ENCODE measurements at regions not wholly inside any gene's neighbourhood (a gene's known extent, or its start where the extent isn't known, plus 50 kb on each side); places are given as distances from the start of the nearest gene placed in this dataset.

GRCh38 chr7:42740408-42740807 is 171.5 kb downstream of the C7orf25 start:
- Histone ChIP-seq H3K27me3 (ENCODE audit: low read length) (no peaks in the 10 kb centered on the region), H3F3A (ENCODE audit: insufficient read depth) (no peaks in the 10 kb centered on the region), H3K36me3 (ENCODE audit: low read length) (no peaks in the 10 kb centered on the region), H3K9me3 (ENCODE audit: insufficient read depth, low read length) (no peaks in the 10 kb centered on the region), H4K20me1 (ENCODE audit: low read depth, low read length) (no peaks in the 10 kb centered on the region), H3K9me2 (replicated peaks; ENCODE audit: insufficient read depth, low read length) (no peaks in the 10 kb centered on the region), H3K79me2 (ENCODE audit: insufficient read depth, low read length) (no peaks in the 10 kb centered on the region), H3K4me3 (ENCODE audit: insufficient read depth, low read length, poor library complexity, severe bottlenecking) (no peak overlapping the region), H3K4me2 (ENCODE audit: low read depth, low read length, poor library complexity, severe bottlenecking) (no peak overlapping the region), H2AFZ (ENCODE audit: low read depth, low read length, severe bottlenecking) (no peak overlapping the region), H3K9ac (ENCODE audit: low read length) (no peak overlapping the region), H3K27ac (ENCODE audit: low read depth, low read length) (no peak overlapping the region)
- no peak for TF ChIP-seq EZH2phosphoT487 (conservative IDR thresholded peaks at IDR 0.05; ENCODE audit: low read length)
- TF ChIP-seq, protein P1, sequence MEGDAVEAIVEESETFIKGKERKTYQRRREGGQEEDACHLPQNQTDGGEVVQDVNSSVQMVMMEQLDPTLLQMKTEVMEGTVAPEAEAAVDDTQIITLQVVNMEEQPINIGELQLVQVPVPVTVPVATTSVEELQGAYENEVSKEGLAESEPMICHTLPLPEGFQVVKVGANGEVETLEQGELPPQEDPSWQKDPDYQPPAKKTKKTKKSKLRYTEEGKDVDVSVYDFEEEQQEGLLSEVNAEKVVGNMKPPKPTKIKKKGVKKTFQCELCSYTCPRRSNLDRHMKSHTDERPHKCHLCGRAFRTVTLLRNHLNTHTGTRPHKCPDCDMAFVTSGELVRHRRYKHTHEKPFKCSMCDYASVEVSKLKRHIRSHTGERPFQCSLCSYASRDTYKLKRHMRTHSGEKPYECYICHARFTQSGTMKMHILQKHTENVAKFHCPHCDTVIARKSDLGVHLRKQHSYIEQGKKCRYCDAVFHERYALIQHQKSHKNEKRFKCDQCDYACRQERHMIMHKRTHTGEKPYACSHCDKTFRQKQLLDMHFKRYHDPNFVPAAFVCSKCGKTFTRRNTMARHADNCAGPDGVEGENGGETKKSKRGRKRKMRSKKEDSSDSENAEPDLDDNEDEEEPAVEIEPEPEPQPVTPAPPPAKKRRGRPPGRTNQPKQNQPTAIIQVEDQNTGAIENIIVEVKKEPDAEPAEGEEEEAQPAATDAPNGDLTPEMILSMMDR (IDR thresholded peaks at IDR 0.05; ENCODE audit: insufficient read depth, low read length, poor library complexity, severe bottlenecking), result no peak

DNA sequence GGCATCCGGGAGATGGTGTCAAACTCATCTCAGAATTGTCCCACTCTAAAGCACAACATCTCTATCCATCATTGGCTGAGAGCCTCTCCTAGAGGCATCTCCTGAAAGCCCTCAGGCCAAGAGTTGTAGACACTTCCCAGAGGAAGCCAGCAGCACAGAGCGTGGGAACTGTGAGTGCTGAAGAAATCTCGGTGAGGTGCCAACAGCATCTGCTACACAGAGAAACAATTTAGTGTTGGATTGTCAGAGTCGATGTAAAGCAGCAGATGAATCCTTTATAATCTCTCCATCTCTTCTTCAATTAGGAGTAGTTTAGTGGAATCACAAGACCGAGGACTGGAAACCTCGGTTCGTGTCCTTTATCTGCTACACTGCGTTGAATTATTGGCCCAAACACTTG is 172.2 kb downstream of the C7orf25 start:
- no peak for TF ChIP-seq EZH2phosphoT487 (conservative IDR thresholded peaks at IDR 0.05; ENCODE audit: low read length)
- TF ChIP-seq, protein P1 (IDR thresholded peaks at IDR 0.05; ENCODE audit: insufficient read depth, low read length, poor library complexity, severe bottlenecking), result no peak
- Histone ChIP-seq H3K9me2 (replicated peaks; ENCODE audit: insufficient read depth, low read length) (no peaks in the 10 kb centered on the region), H3K9me3 (ENCODE audit: insufficient read depth, low read length) (no peaks in the 10 kb centered on the region), H3K4me2 (ENCODE audit: low read depth, low read length, poor library complexity, severe bottlenecking) (no peak overlapping the region), H3K4me3 (ENCODE audit: insufficient read depth, low read length, poor library complexity, severe bottlenecking) (no peak overlapping the region), H3K9ac (ENCODE audit: low read length) (no peak overlapping the region), H3K36me3 (ENCODE audit: low read length) (no peaks in the 10 kb centered on the region), H4K20me1 (ENCODE audit: low read depth, low read length) (no peaks in the 10 kb centered on the region), H3K27me3 (ENCODE audit: low read length) (no peaks in the 10 kb centered on the region), H3K79me2 (ENCODE audit: insufficient read depth, low read length) (no peaks in the 10 kb centered on the region), H2AFZ (ENCODE audit: low read depth, low read length, severe bottlenecking) (no peak overlapping the region), H3F3A (ENCODE audit: insufficient read depth) (no peaks in the 10 kb centered on the region), H3K27ac (ENCODE audit: low read depth, low read length) (no peak overlapping the region)

DNA sequence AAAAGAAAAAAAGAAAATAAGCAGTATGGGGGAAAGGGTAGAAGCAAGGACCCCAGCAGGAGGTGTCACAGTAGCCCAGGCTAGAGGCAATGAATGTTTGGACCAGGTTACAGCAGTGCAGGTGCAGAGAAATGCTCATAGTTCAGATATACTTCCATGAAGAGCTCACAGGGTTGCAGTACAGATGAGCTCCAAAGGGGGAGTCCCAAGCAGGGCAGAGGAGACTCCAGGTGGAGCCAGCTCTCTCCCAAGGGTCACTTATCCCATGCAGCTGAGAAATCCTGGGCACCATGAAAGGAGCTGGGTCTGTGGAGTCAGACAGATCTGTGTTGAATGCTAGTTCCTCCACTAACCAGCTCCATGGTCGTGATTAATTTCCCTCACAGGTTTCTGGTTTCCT is 174.9 kb downstream of the C7orf25 start:
- Histone ChIP-seq H2AFZ (ENCODE audit: low read depth, low read length, severe bottlenecking) (no peak overlapping the region), H3K9me2 (replicated peaks; ENCODE audit: insufficient read depth, low read length) (no peaks in the 10 kb centered on the region), H4K20me1 (ENCODE audit: low read depth, low read length) (no peaks in the 10 kb centered on the region), H3K27me3 (ENCODE audit: low read length) (no peaks in the 10 kb centered on the region), H3K4me3 (ENCODE audit: insufficient read depth, low read length, poor library complexity, severe bottlenecking) (no peak overlapping the region), H3K27ac (ENCODE audit: low read depth, low read length) (no peak overlapping the region), H3F3A (ENCODE audit: insufficient read depth) (no peaks in the 10 kb centered on the region), H3K9ac (ENCODE audit: low read length) (no peak overlapping the region), H3K79me2 (ENCODE audit: insufficient read depth, low read length) (no peaks in the 10 kb centered on the region), H3K4me2 (ENCODE audit: low read depth, low read length, poor library complexity, severe bottlenecking) (no peak overlapping the region), H3K36me3 (ENCODE audit: low read length) (no peaks in the 10 kb centered on the region), H3K9me3 (ENCODE audit: insufficient read depth, low read length) (no peaks in the 10 kb centered on the region)
- TF ChIP-seq EZH2phosphoT487 (conservative IDR thresholded peaks at IDR 0.05; ENCODE audit: low read length), result no peak
- TF ChIP-seq, protein P1 (IDR thresholded peaks at IDR 0.05; ENCODE audit: insufficient read depth, low read length, poor library complexity, severe bottlenecking), result no peak

All from SU-DHL-6 (cell line).